ENCODE measurements at regions not wholly inside any gene's neighbourhood (a gene's known extent, or its start where the extent isn't known, plus 50 kb on each side); places are given as distances from the start of the nearest gene placed in this dataset.

DNA sequence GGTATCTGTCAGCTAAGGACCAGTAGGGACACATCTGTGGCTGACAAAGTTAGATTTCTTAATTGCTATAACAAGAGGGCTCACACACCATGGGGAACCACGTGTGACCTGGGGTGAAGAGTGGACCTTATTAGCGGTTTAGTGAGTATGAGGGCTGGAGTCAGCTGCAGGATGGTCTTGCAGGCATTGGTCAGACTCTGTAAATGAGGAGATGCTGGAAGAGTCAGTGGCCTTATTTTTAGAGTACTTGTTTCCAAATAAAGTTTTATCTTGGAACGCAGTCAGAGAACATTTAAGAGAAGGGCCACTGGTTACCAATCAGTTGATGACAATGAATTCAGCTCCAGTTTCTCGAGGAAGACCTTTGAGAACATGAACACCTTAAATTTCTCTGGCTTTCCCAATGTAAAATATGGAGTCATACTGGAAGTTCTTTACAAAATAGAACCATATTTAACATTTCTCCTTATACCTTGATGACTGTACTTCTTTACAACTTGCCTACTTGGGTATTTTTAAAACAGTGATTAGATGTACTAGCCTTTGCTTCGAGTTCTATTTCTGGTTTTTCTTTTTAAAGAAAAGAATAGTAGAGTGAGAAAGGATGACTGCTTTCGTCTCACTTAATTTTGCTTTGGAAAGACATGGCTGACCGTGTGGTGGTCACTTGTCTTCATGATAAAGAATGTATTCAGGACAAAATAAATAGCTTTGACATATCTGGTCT is 185.9 kb upstream of the S1PR3 start:
- Histone ChIP-seq H3K9ac (ENCODE audit: low read length in 5 of 5) (no peak overlapping the region), H3K36me3 (ENCODE audit: control insufficient read depth in 5 of 5, insufficient read depth in 5 of 5, low read length in 5 of 5) (no peaks in the 10 kb centered on the region), H3K4me1 (ENCODE audit: control insufficient read depth in 5 of 5, insufficient read depth in 5 of 5, low read length in 5 of 5) (peaks cover 0 to 9% (median 0%) of the 10 kb centered on the region in 5 donors), H3K27ac (ENCODE audit: low read depth, low read length) (no peak overlapping the region), H3K4me3 (ENCODE audit: low read depth in 1 of 5, low read length in 5 of 5) (no peak overlapping the region), H3K9me3 (ENCODE audit: control insufficient read depth in 5 of 5, low read length in 5 of 5) (peaks cover 0 to 4% (median 2%) of the 10 kb centered on the region in 5 donors), H3K27me3 (ENCODE audit: control insufficient read depth in 5 of 5, insufficient read depth in 4 of 5, low read length in 5 of 5) (peaks cover 0 to 2% (median 0%) of the 10 kb centered on the region in 5 donors)

DNA sequence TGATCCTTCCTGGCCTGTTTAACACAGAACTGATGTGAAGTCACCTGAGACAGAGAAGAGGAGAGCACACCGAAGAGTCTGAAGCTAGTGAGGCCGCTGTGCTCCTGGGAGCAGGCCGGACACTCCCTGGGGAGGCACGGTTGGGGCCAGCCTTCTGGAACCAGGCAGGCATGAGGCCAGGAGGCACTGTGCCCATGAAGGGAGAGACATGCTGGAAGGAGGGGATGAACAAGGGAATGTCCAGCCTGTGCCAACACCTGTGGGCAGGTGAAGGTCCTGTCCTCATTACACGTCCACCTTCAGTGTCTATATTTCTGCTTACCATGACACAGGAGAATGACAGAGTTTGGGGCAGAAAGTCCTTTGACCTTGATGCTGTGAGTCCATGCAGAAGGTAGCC is 183.8 kb upstream of the S1PR3 start:
- peaks cover 0 to 4% (median under 1%) of the 10 kb centered on the region in 5 donors for H3K9me3 ChIP-seq (ENCODE audit: control insufficient read depth in 5 of 5, low read length in 5 of 5)
- peaks cover 0 to 2% (median 0%) of the 10 kb centered on the region in 5 donors for H3K27me3 ChIP-seq (ENCODE audit: control insufficient read depth in 5 of 5, insufficient read depth in 4 of 5, low read length in 5 of 5)

DNA sequence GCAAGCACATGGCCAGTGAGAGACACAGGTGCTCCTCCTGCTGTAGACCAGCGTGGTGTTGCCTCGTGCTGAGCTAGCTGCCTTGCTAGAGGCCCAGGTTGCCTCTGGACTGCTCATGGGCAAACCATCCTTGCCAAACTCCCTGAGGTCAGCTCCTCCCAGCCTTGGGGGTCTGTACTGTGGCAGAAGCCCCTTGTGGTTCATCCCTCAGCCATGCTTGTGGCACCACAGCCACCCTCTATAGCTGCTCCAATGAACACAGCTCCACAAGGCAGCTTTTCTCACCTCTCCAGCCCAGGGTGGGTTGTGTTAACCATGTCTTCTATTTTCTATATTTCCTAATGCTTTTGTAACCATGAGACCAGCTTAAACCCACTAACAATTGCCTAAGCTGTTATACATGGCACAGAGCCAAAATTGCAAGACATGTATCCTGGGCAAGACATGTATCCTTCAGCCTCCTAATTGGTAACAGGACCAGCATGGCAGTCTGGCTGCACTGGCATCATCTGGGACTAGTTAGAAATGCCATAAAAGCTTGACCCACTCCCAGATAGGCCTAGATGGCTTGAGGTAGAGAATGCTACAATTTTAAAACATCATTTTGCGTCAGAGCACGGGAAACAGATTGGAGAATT is 183.1 kb upstream of the S1PR3 start:
- Histone ChIP-seq H3K4me1 (ENCODE audit: control insufficient read depth in 5 of 5, insufficient read depth in 5 of 5, low read length in 5 of 5) (peaks cover 0 to 9% (median 0%) of the 10 kb centered on the region in 5 donors), H3K27ac (ENCODE audit: low read depth, low read length) (no peak overlapping the region), H3K36me3 (ENCODE audit: control insufficient read depth in 5 of 5, insufficient read depth in 5 of 5, low read length in 5 of 5) (no peaks in the 10 kb centered on the region), H3K4me3 (ENCODE audit: low read depth in 1 of 5, low read length in 5 of 5) (no peak overlapping the region), H3K9me3 (ENCODE audit: control insufficient read depth in 5 of 5, low read length in 5 of 5) (no peaks in the 10 kb centered on the region), H3K9ac (ENCODE audit: low read length in 5 of 5) (no peak overlapping the region), H3K27me3 (ENCODE audit: control insufficient read depth in 5 of 5, insufficient read depth in 4 of 5, low read length in 5 of 5) (peaks cover 0 to 2% (median 0%) of the 10 kb centered on the region in 5 donors)

More for the DNA sequence above, 183.8 kb upstream of the S1PR3 start:
- Histone ChIP-seq H3K4me1 (ENCODE audit: control insufficient read depth in 5 of 5, insufficient read depth in 5 of 5, low read length in 5 of 5) (peaks cover 0 to 9% (median 0%) of the 10 kb centered on the region in 5 donors), H3K36me3 (ENCODE audit: control insufficient read depth in 5 of 5, insufficient read depth in 5 of 5, low read length in 5 of 5) (no peaks in the 10 kb centered on the region), H3K27ac (ENCODE audit: low read depth, low read length) (no peak overlapping the region), H3K4me3 (ENCODE audit: low read depth in 1 of 5, low read length in 5 of 5) (no peak overlapping the region), H3K9ac (ENCODE audit: low read length in 5 of 5) (no peak overlapping the region)

DNA sequence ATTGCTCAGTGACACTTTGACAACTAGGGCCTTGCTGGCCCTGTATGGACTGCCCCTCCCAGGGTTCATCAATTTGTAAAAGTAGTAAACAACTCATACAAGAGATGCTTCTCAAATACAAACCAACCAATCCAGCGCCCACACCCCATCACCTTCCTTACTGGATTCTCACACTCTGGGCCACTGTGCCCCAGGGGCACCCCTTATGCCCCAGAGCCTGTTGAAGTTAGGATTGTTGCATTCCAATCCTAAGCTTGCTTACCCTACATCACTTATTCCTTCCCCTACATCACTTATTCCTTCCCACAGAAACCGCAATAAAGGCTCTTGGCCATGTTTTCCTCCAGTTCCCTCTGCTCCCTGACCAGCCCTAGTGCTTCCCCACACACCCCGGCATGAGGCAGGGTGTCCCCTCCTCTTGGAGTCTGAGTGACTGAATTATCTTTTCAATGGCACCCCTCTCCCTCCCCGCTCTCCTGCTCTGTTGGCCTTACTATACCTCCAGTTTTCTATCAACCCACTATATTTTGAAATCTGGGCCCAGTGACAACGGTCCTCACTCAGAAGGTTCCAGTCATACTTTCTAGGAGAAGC is 182.4 kb upstream of the S1PR3 start:
- no peaks in the 10 kb centered on the region for H3K36me3 ChIP-seq (ENCODE audit: control insufficient read depth in 5 of 5, insufficient read depth in 5 of 5, low read length in 5 of 5)
- H3K27me3 ChIP-seq (ENCODE audit: control insufficient read depth in 5 of 5, insufficient read depth in 4 of 5, low read length in 5 of 5), result peaks cover 0 to 2% (median 0%) of the 10 kb centered on the region in 5 donors
- no peaks in the 10 kb centered on the region for H3K9me3 ChIP-seq (ENCODE audit: control insufficient read depth in 5 of 5, low read length in 5 of 5)
- H3K4me3 ChIP-seq (ENCODE audit: low read depth in 1 of 5, low read length in 5 of 5), result no peak overlapping the region
- peaks cover 0 to 7% (median 0%) of the 10 kb centered on the region in 5 donors for H3K4me1 ChIP-seq (ENCODE audit: control insufficient read depth in 5 of 5, insufficient read depth in 5 of 5, low read length in 5 of 5)
- no peak overlapping the region for H3K27ac ChIP-seq (ENCODE audit: low read depth, low read length)
- H3K9ac ChIP-seq (ENCODE audit: low read length in 5 of 5), result no peak overlapping the region

DNA sequence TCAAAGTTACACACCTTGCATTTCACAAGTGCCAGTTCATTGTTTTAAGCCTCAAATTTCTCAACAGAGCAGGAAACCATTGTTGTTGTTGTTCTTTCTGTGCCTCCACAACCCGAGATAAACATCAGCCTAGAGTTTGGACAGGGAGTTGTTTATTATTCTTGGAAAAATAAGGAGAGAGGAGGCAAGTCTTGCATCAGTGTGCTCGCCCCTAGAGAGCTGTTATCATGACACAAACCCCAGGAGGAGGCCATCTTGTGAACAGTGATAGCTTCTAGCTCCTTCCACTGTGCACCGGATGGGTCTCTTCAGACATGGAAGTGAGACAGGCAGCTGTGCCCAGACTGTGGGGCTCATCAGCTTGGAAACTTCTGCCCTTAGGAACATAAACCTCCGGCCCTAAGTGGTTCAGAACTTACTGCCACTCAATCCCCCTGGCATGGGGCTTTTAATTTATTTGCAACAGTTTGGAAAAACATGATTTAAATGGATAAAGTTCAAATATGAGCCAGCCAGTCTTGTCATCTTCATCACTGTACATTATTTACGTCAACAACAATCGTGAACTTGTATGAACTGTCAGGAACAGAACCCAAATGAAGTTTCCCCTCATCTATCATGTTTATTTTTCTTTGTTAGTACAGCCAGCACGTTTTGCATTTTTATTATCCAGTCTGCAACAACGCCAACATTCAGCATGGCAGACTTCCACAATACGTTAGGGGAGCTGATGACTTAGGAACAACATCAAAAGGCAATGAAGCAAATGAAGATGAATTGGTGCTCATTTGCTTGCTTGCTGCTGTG is 181.7 kb upstream of the S1PR3 start:
- H3K9me3 ChIP-seq (ENCODE audit: control insufficient read depth in 5 of 5, low read length in 5 of 5), result no peaks in the 10 kb centered on the region
- H3K4me1 ChIP-seq (ENCODE audit: control insufficient read depth in 5 of 5, insufficient read depth in 5 of 5, low read length in 5 of 5), result peaks cover 2 to 8% (median 4%) of the 10 kb centered on the region in 5 donors
- H3K4me3 ChIP-seq (ENCODE audit: low read depth in 1 of 5, low read length in 5 of 5), result no peak overlapping the region
- H3K27me3 ChIP-seq (ENCODE audit: control insufficient read depth in 5 of 5, insufficient read depth in 4 of 5, low read length in 5 of 5), result peaks cover 0 to 2% (median 0%) of the 10 kb centered on the region in 5 donors
- H3K27ac ChIP-seq (ENCODE audit: low read depth, low read length), result no peak overlapping the region
- no peak overlapping the region for H3K9ac ChIP-seq (ENCODE audit: low read length in 5 of 5)
- H3K36me3 ChIP-seq (ENCODE audit: control insufficient read depth in 5 of 5, insufficient read depth in 5 of 5, low read length in 5 of 5), result no peaks in the 10 kb centered on the region

DNA sequence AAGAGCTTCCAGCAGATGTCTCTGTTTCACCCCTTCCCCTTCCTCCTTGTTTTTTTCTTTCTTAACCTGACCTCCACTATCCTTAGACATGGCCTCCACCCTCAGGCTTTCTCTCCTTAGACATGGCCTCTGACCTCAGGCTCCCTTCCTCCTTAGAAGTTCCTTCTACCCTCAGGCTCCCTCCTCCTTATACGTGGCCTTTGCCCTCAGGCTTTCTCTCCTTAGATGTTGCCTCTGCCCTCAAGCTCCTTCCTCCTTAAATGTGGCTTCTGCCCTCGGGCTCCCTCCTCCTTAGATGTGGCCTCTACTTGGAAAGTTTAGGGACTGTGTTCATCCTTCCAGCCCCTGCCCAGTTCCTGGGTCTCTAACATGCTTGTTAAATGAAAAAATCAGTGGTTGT is 180.4 kb upstream of the S1PR3 start:
- Histone ChIP-seq H3K4me3 (ENCODE audit: low read depth in 1 of 5, low read length in 5 of 5) (no peak overlapping the region), H3K27me3 (ENCODE audit: control insufficient read depth in 5 of 5, insufficient read depth in 4 of 5, low read length in 5 of 5) (peaks cover 0 to 2% (median 0%) of the 10 kb centered on the region in 5 donors), H3K36me3 (ENCODE audit: control insufficient read depth in 5 of 5, insufficient read depth in 5 of 5, low read length in 5 of 5) (no peaks in the 10 kb centered on the region), H3K9me3 (ENCODE audit: control insufficient read depth in 5 of 5, low read length in 5 of 5) (no peaks in the 10 kb centered on the region), H3K9ac (ENCODE audit: low read length in 5 of 5) (no peak overlapping the region), H3K27ac (ENCODE audit: low read depth, low read length) (no peak overlapping the region), H3K4me1 (ENCODE audit: control insufficient read depth in 5 of 5, insufficient read depth in 5 of 5, low read length in 5 of 5) (peaks cover 2 to 11% (median 9%) of the 10 kb centered on the region in 5 donors)

DNA sequence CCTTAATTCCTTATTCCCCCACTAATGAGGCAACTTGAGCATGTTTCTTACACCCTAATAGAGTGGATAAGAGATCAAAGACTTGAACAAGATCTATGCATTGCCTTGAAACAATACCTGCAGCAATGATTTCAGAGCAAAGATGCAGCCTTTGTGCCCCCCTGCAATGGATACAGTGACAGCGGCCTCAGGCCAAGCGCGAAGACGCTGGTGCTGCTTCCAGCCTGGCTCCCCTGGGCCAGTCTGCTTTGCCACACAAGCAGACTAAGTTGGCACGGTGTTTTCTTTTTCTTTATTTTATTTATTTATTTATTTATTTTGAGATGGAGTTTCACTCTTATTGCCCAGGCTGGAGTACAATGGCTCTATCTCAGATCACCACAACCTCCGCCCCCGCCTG is 179.8 kb upstream of the S1PR3 start:
- Histone ChIP-seq H3K36me3 (ENCODE audit: control insufficient read depth in 5 of 5, insufficient read depth in 5 of 5, low read length in 5 of 5) (no peaks in the 10 kb centered on the region), H3K27me3 (ENCODE audit: control insufficient read depth in 5 of 5, insufficient read depth in 4 of 5, low read length in 5 of 5) (peaks cover 0 to 2% (median 0%) of the 10 kb centered on the region in 5 donors), H3K9me3 (ENCODE audit: control insufficient read depth in 5 of 5, low read length in 5 of 5) (no peaks in the 10 kb centered on the region), H3K9ac (ENCODE audit: low read length in 5 of 5) (no peak overlapping the region), H3K27ac (ENCODE audit: low read depth, low read length) (no peak overlapping the region), H3K4me1 (ENCODE audit: control insufficient read depth in 5 of 5, insufficient read depth in 5 of 5, low read length in 5 of 5) (peaks cover 2 to 11% (median 9%) of the 10 kb centered on the region in 5 donors), H3K4me3 (ENCODE audit: low read depth in 1 of 5, low read length in 5 of 5) (no peak overlapping the region)

DNA sequence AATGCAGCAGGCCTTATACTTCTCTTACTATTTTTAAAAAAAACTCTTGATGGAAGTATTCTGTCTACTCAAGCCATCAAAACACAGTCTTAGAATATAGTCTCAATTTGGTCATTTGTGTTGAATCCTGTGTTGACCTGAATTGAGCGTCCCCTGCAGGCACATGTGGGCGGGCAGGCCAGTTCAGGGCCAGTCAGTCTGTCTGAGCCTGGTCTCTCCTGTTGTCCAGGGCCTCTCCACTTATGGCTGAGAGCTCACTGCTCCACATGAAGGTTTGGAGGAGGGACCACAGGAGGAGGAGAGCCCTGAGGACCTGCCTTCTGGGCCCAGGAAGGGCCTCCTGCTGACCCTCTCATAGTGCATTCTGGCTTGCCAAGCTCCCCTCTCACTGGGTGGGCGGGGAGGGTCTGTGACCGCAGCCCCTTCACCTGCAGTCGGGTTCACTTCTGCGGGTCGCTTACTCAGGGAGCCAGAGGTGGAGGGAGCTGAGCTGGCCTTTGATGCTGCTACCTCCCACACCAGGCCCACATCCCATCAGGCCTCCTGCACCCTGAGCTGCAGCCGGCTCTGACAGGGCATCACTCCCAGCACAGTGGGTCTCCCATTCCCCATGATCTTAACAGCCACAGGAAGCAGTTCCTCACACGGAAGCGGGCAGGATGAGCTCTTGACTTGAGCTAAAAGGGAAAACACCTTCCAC is 178.2 kb upstream of the S1PR3 start:
- H3K9ac ChIP-seq (ENCODE audit: low read length in 5 of 5), result no peak overlapping the region
- no peak overlapping the region for H3K27ac ChIP-seq (ENCODE audit: low read depth, low read length)
- peaks cover 0 to 5% (median 0%) of the 10 kb centered on the region in 5 donors for H3K27me3 ChIP-seq (ENCODE audit: control insufficient read depth in 5 of 5, insufficient read depth in 4 of 5, low read length in 5 of 5)
- no peaks in the 10 kb centered on the region for H3K36me3 ChIP-seq (ENCODE audit: control insufficient read depth in 5 of 5, insufficient read depth in 5 of 5, low read length in 5 of 5)
- peaks cover 2 to 11% (median 9%) of the 10 kb centered on the region in 5 donors for H3K4me1 ChIP-seq (ENCODE audit: control insufficient read depth in 5 of 5, insufficient read depth in 5 of 5, low read length in 5 of 5)
- no peak overlapping the region for H3K4me3 ChIP-seq (ENCODE audit: low read depth in 1 of 5, low read length in 5 of 5)
- no peaks in the 10 kb centered on the region for H3K9me3 ChIP-seq (ENCODE audit: control insufficient read depth in 5 of 5, low read length in 5 of 5)

DNA sequence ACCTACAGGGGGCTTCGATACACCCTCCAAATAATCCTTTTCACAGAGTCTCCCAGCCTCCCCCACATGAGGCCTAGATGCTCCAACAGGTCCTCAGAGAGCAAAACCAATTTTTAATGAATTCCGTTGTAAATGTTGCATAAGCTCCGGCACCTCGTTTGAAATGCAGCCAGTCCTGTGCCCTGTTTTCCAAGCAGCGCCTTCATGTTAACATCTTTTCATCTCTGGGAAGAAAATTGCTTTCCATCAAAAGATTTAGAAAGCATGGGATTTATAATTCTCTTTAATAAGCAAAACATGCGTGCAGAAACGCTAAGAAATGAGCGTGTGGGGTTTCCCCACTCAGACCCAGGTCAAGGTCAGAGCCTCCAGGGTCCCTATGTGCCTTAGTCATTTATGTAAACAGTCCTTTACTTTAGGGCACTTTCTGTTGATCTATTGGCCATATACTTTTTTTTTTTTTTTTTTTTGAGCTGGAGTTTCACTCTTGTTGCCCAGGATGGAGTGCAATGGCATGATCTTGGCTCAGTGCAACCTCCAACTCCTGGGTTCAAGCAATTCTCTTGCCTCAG is 177.5 kb upstream of the S1PR3 start:
- H3K27ac ChIP-seq (ENCODE audit: low read depth, low read length), result no peak overlapping the region
- H3K9me3 ChIP-seq (ENCODE audit: control insufficient read depth in 5 of 5, low read length in 5 of 5), result no peaks in the 10 kb centered on the region
- H3K4me1 ChIP-seq (ENCODE audit: control insufficient read depth in 5 of 5, insufficient read depth in 5 of 5, low read length in 5 of 5), result peaks cover 4 to 14% (median 9%) of the 10 kb centered on the region in 5 donors
- H3K36me3 ChIP-seq (ENCODE audit: control insufficient read depth in 5 of 5, insufficient read depth in 5 of 5, low read length in 5 of 5), result no peaks in the 10 kb centered on the region
- no peak overlapping the region for H3K9ac ChIP-seq (ENCODE audit: low read length in 5 of 5)
- H3K4me3 ChIP-seq (ENCODE audit: low read depth in 1 of 5, low read length in 5 of 5), result no peak overlapping the region
- peaks cover 0 to 5% (median 2%) of the 10 kb centered on the region in 5 donors for H3K27me3 ChIP-seq (ENCODE audit: control insufficient read depth in 5 of 5, insufficient read depth in 4 of 5, low read length in 5 of 5)

Data from subcutaneous abdominal adipose tissue (tissue), 5 donors.